Glutamatergic neuron (in vitro differentiated cells): ENCODE measurements at regions not wholly inside any gene's neighbourhood (a gene's known extent, or its start where the extent isn't known, plus 50 kb on each side); places are given as distances from the start of the nearest gene placed in this dataset.

ENCODE experiments used
- DNase-seq: peaks from one replicate; pipeline ENCODE4 v3.0.0; 2022
- H3K27ac Mint-ChIP-seq: one replicate; pipeline ENCODE4 v1.8.0; 2020; ENCODE audit warnings: mild to moderate bottlenecking, mixed read lengths, inconsistent platforms; ENCODE audit not compliant: unreplicated experiment
- H3K27me3 Mint-ChIP-seq: one replicate; pipeline ENCODE4 v1.8.0; 2020; ENCODE audit warnings: mild to moderate bottlenecking, moderate library complexity, mixed read lengths, inconsistent platforms; ENCODE audit not compliant: unreplicated experiment
- H3K36me3 Mint-ChIP-seq: one replicate; pipeline ENCODE4 v1.8.0; 2020; ENCODE audit warnings: mild to moderate bottlenecking, mixed read lengths, inconsistent platforms; ENCODE audit not compliant: unreplicated experiment
- H3K4me1 Mint-ChIP-seq: one replicate; pipeline ENCODE4 v1.8.0; 2020; ENCODE audit warnings: mild to moderate bottlenecking, low read depth, mixed read lengths, inconsistent platforms; ENCODE audit not compliant: unreplicated experiment
- H3K4me3 Mint-ChIP-seq: one replicate; pipeline ENCODE4 v1.8.0; 2020; ENCODE audit warnings: mild to moderate bottlenecking, mixed read lengths, inconsistent platforms; ENCODE audit not compliant: unreplicated experiment
- H3K9me3 Mint-ChIP-seq: one replicate; pipeline ENCODE4 v1.8.0; 2020; ENCODE audit warnings: mild to moderate bottlenecking, moderate library complexity, mixed read lengths, inconsistent platforms; ENCODE audit not compliant: unreplicated experiment
- CTCF ChIP-seq: fragments of 200-600 bp; sonication (generic); IDR thresholded peaks from one replicate; pipeline ENCODE4 v1.5.0; 2021; ENCODE audit not compliant: partially characterized antibody, unreplicated experiment

DNA sequence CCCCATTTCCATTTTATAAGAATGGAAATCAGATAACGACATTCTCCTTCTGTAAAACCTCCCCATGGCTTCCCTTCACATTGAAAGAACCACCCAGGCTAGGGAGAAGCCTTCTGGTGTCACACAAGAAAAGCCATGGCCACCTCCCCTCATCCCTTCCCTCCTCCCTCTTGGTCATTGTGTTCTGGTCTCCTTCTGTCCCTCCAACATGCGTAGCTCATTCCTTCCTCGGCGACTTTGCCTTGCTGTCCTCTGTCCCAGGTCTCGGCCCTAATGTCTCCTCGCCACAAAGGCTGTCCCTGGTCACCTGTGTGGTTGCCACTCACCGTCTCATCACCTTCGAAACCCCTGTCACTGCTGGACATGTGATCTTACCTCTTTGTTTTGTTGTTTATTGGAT, 193.9 kb downstream of the BCAS1 start:
- no peak overlapping the region for H3K27ac Mint-ChIP-seq

DNA sequence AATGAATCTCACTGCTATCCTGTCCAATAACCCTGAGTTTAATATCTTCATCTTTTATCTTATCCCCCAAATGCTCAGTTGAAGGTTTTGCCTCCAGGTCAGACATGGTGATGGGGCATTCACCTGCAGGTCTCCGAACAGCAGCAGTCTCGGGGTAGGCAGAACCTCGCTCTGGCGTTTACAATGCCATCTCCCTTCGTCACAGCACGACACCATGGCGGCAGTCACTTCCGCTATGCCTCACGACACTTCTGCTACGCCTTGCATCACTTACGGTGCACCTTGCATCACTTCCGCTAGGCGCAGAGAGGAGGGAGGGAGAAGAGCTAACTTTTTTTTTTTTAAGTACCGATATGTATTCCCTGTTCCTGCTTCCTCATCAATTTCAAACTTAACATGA, 194.9 kb downstream of the BCAS1 start:
- H3K4me1 Mint-ChIP-seq = peaks cover 12% of the 10 kb centered on the region
- DNase-seq = no peak
- H3K9me3 Mint-ChIP-seq = peaks cover 4% of the 10 kb centered on the region
- no peak overlapping the region for H3K27ac Mint-ChIP-seq
- TF ChIP-seq CTCF = no peak
- no peaks in the 10 kb centered on the region for H3K36me3 Mint-ChIP-seq
- no peak overlapping the region for H3K4me3 Mint-ChIP-seq
- H3K27me3 Mint-ChIP-seq = peaks cover 4% of the 10 kb centered on the region

More for the DNA sequence above, 193.9 kb downstream of the BCAS1 start:
- Mint-ChIP-seq H3K9me3 (peaks cover 4% of the 10 kb centered on the region), H3K4me3 (no peak overlapping the region), H3K27me3 (peaks cover 4% of the 10 kb centered on the region), H3K36me3 (no peaks in the 10 kb centered on the region), H3K4me1 (peaks cover 12% of the 10 kb centered on the region)
- DNase-seq = no peak
- TF ChIP-seq CTCF = no peak

GRCh38 chr20:53874706-53875105, 195.7 kb downstream of the BCAS1 start:
- H3K4me1 Mint-ChIP-seq = peaks cover 12% of the 10 kb centered on the region
- no peak overlapping the region for H3K4me3 Mint-ChIP-seq

DNA sequence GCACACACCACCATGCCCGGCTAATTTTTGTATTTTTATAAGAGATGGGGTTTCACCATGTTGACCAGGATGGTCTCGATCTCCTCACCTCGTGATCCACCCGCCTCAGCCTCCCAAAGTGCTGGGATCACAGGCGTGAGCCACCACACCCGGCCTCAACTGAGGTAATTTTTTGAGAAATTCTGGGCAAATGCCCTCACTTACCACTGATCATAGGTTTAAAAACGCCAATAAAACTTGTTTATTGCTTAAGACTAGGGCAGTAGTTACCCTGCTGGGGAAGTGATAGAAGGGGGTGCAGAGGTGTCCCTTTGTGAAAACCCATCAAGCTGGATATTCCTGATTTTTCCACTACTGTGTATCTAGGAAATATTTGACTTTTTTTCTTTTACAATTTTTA, 196.3 kb downstream of the BCAS1 start:
- Mint-ChIP-seq H3K9me3 (peaks cover 4% of the 10 kb centered on the region), H3K36me3 (no peaks in the 10 kb centered on the region), H3K27ac (no peak overlapping the region), H3K27me3 (peaks cover 4% of the 10 kb centered on the region), H3K4me1 (peaks cover 12% of the 10 kb centered on the region), H3K4me3 (no peak overlapping the region)
- DNase-seq = no peak
- TF ChIP-seq CTCF = no peak

More at GRCh38 chr20:53874706-53875105, 195.7 kb downstream of the BCAS1 start:
- DNase-seq = no peak
- Mint-ChIP-seq H3K9me3 (peaks cover 4% of the 10 kb centered on the region), H3K36me3 (no peaks in the 10 kb centered on the region), H3K27me3 (peaks cover 4% of the 10 kb centered on the region), H3K27ac (no peak overlapping the region)
- no peak for TF ChIP-seq CTCF

GRCh38 chr20:53873230-53873604, 197.2 kb downstream of the BCAS1 start:
- Mint-ChIP-seq H3K4me3 (no peak overlapping the region), H3K27ac (no peak overlapping the region), H3K9me3 (peaks cover 4% of the 10 kb centered on the region), H3K27me3 (peaks cover 4% of the 10 kb centered on the region), H3K4me1 (peaks cover 11% of the 10 kb centered on the region), H3K36me3 (no peaks in the 10 kb centered on the region)
- no peak for DNase-seq
- no peak for TF ChIP-seq CTCF
